ENCODE measurements at regions not wholly inside any gene's neighbourhood (a gene's known extent, or its start where the extent isn't known, plus 50 kb on each side); places are given as distances from the start of the nearest gene placed in this dataset.

DNA sequence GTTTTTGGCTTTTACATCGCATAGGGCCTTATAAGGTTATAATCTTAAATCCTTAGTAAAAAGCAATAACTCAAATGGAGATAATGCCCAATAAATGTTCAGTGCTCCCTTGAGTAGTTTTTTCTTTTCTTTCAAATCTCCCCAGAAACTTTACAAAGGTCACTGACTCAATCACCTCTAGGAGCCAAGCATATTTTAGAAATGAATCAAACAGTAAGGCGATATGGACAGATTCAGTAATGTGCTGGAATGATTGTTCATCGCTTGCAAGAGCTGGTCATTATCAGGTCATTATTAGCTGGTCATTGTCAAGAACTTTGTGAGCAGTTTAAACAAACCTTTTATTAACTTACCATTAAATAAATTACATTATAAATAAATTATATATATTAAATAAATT is 130.4 kb upstream of the SLIT3 start:
- intact Hi-C loops (cut with DNase I): no loop called here
- H3K36me3 ChIP-seq: no peaks in the 10 kb centered on the region
- no peaks in the 10 kb centered on the region for H3K4me1 ChIP-seq (replicated peaks)
- no peak overlapping the region for H3K4me3 ChIP-seq
- H3K27ac ChIP-seq: no peak overlapping the region
- WGBS: 60% methylated on average over 3 of the region's 3 CpGs
- H3K9me3 ChIP-seq: no peaks in the 10 kb centered on the region
- H3K27me3 ChIP-seq (replicated peaks; ENCODE audit: insufficient read depth): no peaks in the 10 kb centered on the region
- no peak for DNase-seq (ENCODE audit: low spot score)
- TF ChIP-seq POLR2AphosphoS5 (IDR thresholded peaks at IDR 0.05) (no peak), CTCF (IDR thresholded peaks at IDR 0.05) (no peak), POLR2A (IDR thresholded peaks at IDR 0.05) (no peak)

GRCh38 chr5:169430671-169431070 is 129.7 kb upstream of the SLIT3 start:
- no peaks in the 10 kb centered on the region for H3K9me3 ChIP-seq
- H3K4me3 ChIP-seq: no peak overlapping the region
- no peak overlapping the region for H3K27ac ChIP-seq
- 86% methylated on average over 1 of the region's 1 CpG for WGBS
- no peak for TF ChIP-seq CTCF (IDR thresholded peaks at IDR 0.05)
- TF ChIP-seq POLR2AphosphoS5 (IDR thresholded peaks at IDR 0.05): no peak
- no peak for TF ChIP-seq POLR2A (IDR thresholded peaks at IDR 0.05)
- no peak for DNase-seq (ENCODE audit: low spot score)
- intact Hi-C loops (cut with DNase I): no loop called here
- no peaks in the 10 kb centered on the region for H3K4me1 ChIP-seq (replicated peaks)
- H3K27me3 ChIP-seq (replicated peaks; ENCODE audit: insufficient read depth): no peaks in the 10 kb centered on the region
- no peaks in the 10 kb centered on the region for H3K36me3 ChIP-seq

GRCh38 chr5:169429044-169429443 is 128.1 kb upstream of the SLIT3 start:
- DNase-seq (ENCODE audit: low spot score): no peak
- 50% methylated on average over 2 of the region's 2 CpGs for WGBS
- no peaks in the 10 kb centered on the region for H3K9me3 ChIP-seq
- no peak overlapping the region for H3K27ac ChIP-seq
- H3K4me1 ChIP-seq (replicated peaks): no peaks in the 10 kb centered on the region
- intact Hi-C loops (cut with DNase I): no loop called here
- no peaks in the 10 kb centered on the region for H3K36me3 ChIP-seq
- no peaks in the 10 kb centered on the region for H3K27me3 ChIP-seq (replicated peaks; ENCODE audit: insufficient read depth)
- no peak overlapping the region for H3K4me3 ChIP-seq
- no peak for TF ChIP-seq POLR2AphosphoS5 (IDR thresholded peaks at IDR 0.05)
- no peak for TF ChIP-seq CTCF (IDR thresholded peaks at IDR 0.05)
- no peak for TF ChIP-seq POLR2A (IDR thresholded peaks at IDR 0.05)

DNA sequence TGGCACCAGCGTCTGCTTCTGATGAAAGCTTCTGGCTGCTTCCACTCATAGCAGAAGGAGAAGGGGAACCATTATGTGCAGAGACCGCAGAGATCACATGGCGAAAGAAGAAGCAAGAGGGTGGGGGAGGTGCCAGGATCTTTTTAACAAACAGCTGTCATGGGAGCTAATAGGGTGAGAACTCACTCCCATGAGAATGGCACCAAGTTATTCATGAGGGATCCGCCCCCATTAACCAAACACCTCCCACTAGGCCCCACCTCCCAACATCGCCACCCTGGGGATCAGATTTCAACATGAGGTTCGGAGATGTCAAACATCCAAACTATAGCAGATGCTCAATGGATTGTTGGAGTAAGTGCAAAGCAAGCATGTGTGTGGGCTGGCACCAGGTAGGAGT is 125.8 kb upstream of the SLIT3 start:
- intact Hi-C loops (cut with DNase I): no loop called here
- Histone ChIP-seq H3K9me3 (no peaks in the 10 kb centered on the region), H3K4me3 (no peak overlapping the region), H3K4me1 (replicated peaks) (no peaks in the 10 kb centered on the region), H3K27me3 (replicated peaks; ENCODE audit: insufficient read depth) (no peaks in the 10 kb centered on the region), H3K36me3 (no peaks in the 10 kb centered on the region), H3K27ac (no peak overlapping the region)
- DNase-seq (ENCODE audit: low spot score): no peak
- 86% methylated on average over 6 of the region's 6 CpGs for WGBS
- no peak for TF ChIP-seq POLR2A (IDR thresholded peaks at IDR 0.05)

DNA sequence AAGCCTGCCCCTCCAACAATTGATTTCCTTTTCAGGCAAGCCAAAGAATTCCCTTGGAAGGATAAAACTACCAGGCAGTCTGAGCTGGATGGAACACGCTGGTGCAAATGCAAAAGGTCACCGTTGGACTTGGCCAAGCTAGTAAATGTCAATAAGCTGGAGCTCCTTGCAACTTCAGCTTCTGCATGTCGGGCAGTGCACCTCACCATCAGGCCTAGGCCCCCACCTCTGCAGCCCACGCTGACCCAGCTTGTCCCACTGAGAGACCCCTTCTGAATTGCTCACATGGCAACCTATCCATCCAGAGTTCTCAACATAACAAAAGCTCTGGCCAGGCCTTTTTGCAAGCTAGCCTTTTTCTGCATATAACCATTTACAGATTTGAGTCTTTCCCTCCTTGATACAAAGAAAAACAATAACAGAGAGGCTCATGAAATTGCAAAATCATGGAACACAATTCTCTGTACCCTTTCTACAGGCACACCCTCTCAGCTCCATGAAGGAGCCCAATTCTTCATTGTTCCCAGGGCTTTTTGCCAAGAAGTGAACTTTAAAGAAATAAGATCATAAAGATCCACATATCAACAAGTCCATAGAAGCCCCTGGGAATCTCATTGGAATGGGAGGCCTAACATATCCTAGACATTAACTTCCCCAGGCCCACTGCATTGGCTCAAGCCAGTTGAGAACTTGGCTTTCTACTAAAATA is 123.9 kb upstream of the SLIT3 start:
- Histone ChIP-seq H3K4me3 (no peak overlapping the region), H3K36me3 (no peaks in the 10 kb centered on the region), H3K27me3 (replicated peaks; ENCODE audit: insufficient read depth) (no peaks in the 10 kb centered on the region), H3K4me1 (replicated peaks) (no peaks in the 10 kb centered on the region), H3K27ac (no peak overlapping the region), H3K9me3 (no peaks in the 10 kb centered on the region)
- TF ChIP-seq POLR2AphosphoS5 (IDR thresholded peaks at IDR 0.05) (no peak), POLR2A (IDR thresholded peaks at IDR 0.05) (no peak), CTCF (IDR thresholded peaks at IDR 0.05) (no peak)
- no peak for DNase-seq (ENCODE audit: low spot score)
- intact Hi-C loops (cut with DNase I): no loop called here
- 67% methylated on average over 4 of the region's 4 CpGs for WGBS

Measured in prostate gland (tissue), 2 donors.